ENCODE measurements at regions not wholly inside any gene's neighbourhood (a gene's known extent, or its start where the extent isn't known, plus 50 kb on each side); places are given as distances from the start of the nearest gene placed in this dataset.

DNA sequence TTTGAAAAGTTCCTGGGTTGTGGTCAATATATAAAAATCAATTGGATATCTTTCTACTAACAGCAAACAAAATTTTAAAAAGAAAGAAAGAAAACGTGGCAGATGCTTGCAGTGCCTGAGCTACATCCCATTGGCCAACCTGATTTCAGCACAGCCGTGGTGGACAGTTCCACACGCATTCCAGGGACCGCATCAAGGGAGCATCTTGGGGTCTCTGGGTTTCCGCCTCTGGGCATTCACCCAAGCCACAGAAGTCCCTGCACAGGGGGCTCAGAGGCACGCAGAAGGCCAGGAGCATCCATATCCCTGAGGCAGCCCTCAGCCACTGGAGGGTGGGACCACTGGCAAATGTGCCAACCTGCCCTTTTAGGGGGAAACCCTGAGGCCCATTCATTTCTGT, 254.5 kb upstream of the RNF32 start:
- Histone ChIP-seq H3K9me3 (no peaks in the 10 kb centered on the region), H3K27ac (no peak overlapping the region), H3K4me1 (no peaks in the 10 kb centered on the region), H3K4me3 (replicated peaks in 1 of 3) (no peak overlapping the region), H3K36me3 (no peaks in the 10 kb centered on the region), H3K27me3 (no peaks in the 10 kb centered on the region)
- 8 to 9% methylated on average over 6 of the region's 6 CpGs for WGBS, 2 donors
- no peak for DNase-seq
- intact Hi-C loops (cut with DNase I) = no loop called here
- TF ChIP-seq POLR2A (IDR thresholded peaks at IDR 0.05) = no peak
- TF ChIP-seq, protein P1, sequence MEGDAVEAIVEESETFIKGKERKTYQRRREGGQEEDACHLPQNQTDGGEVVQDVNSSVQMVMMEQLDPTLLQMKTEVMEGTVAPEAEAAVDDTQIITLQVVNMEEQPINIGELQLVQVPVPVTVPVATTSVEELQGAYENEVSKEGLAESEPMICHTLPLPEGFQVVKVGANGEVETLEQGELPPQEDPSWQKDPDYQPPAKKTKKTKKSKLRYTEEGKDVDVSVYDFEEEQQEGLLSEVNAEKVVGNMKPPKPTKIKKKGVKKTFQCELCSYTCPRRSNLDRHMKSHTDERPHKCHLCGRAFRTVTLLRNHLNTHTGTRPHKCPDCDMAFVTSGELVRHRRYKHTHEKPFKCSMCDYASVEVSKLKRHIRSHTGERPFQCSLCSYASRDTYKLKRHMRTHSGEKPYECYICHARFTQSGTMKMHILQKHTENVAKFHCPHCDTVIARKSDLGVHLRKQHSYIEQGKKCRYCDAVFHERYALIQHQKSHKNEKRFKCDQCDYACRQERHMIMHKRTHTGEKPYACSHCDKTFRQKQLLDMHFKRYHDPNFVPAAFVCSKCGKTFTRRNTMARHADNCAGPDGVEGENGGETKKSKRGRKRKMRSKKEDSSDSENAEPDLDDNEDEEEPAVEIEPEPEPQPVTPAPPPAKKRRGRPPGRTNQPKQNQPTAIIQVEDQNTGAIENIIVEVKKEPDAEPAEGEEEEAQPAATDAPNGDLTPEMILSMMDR (IDR thresholded peaks at IDR 0.05) = no peak

DNA sequence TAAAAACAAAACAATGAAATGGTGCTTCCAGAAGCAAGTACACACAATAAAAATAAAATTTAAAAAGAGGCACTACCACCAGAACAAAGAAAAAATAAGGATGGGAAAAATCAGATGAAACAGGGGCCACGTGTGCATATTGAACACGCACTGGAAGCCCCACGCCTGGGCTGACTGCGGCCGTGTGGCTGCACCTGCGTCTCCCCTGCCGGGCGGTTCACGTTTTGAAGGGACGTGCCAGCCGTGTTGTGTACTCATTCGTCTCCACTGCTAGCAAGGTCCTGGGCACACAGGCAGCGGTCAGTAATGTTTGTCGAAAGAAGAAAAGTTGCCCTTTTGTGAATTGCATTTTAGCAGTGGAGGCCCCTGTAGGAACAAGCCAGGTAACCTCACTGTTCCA, 255.9 kb upstream of the RNF32 start:
- Histone ChIP-seq H3K4me3 (replicated peaks in 1 of 3) (no peak overlapping the region), H3K36me3 (no peaks in the 10 kb centered on the region), H3K4me1 (no peaks in the 10 kb centered on the region), H3K27ac (no peak overlapping the region), H3K27me3 (no peaks in the 10 kb centered on the region), H3K9me3 (no peaks in the 10 kb centered on the region)
- intact Hi-C loops (cut with DNase I) = no loop called here
- WGBS, 2 donors = 91 to 93% methylated on average over 14 of the region's 14 CpGs
- TF ChIP-seq, protein P1 (IDR thresholded peaks at IDR 0.05) = no peak
- no peak for TF ChIP-seq POLR2A (IDR thresholded peaks at IDR 0.05)
- no peak for DNase-seq

DNA sequence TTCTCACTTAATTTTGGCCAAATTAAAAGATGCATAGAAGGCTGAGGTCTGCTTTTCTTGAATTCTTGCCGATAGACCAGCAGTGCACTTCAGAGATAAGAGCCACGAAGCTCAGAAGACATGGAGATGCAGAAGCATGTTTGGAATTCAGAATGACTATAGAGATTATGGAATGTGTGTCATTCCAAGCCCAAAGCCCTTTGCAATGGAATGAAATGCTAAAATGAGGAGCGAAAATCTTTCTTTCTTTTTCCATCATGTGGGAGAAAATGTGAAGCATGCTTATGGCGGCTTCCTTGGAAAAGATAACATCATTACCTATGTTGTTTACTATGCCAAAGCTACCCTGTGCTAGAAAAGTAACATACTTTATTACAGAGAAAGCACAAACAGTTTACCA, 257.0 kb upstream of the RNF32 start:
- Histone ChIP-seq H3K4me1 (no peaks in the 10 kb centered on the region), H3K27me3 (no peaks in the 10 kb centered on the region), H3K4me3 (replicated peaks in 1 of 3) (no peak overlapping the region), H3K36me3 (no peaks in the 10 kb centered on the region), H3K9me3 (no peaks in the 10 kb centered on the region), H3K27ac (no peak overlapping the region)
- no peak for DNase-seq
- no peak for TF ChIP-seq POLR2A (IDR thresholded peaks at IDR 0.05)
- TF ChIP-seq, protein P1 (IDR thresholded peaks at IDR 0.05) = no peak
- intact Hi-C loops (cut with DNase I) = no loop called here
- WGBS, 2 donors = 49 to 64% methylated on average over 4 of the region's 4 CpGs

DNA sequence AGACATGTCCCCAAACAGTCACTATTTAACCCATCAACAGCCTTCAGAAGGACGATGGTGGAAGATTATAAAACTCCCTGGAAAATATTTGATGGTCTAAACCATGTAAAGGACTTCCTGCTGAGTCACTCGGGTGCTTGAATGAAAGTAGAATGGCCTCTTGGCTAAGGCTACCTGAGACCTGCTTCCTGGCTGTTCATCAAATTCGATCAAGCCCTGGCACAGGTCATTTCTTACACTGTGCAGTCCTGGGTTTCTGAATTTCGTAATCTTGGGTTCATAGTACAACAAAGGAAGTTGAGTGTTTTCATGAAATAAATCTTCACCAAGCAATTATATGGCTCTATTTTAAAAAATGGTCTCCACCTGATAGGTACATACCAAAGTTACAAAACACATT, 260.3 kb upstream of the RNF32 start:
- no peak overlapping the region for H3K27ac ChIP-seq
- DNase-seq = peak; percentile 22 to 39
- intact Hi-C loops (cut with DNase I) = no loop called here

DNA sequence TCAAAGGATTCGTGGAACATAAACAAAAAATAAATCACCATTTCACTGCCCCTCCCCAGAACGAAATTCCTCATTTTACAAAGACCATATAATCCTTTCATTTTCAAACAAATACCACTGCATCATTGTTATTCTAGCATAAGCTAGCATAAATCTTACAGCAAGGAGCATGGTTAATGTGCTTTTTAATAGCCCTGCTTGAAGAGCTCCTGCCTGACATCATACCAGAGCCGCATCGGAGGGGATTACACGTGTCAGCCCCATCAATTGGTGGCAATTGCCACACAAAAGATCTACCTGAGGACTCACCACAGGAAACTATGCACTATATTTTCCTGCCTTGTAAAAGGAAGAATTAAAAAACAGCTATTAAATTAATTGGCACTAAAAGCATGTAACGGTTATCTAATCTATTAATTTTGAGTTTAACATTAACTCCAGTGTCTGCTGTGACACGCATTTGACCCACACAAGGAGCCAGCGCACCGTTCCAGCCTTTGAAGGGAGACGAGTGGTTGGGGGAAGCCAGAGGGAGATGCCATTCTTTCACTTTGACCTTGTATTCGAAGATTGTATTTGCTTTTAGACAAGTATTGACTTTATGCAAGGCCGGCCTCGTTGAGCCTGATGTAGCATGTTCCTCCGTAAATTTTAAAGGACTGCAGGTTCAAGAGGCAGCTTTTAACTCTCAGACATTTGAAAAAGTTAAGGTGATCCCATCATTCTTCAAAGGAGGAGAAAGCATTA, 261.1 kb upstream of the RNF32 start:
- intact Hi-C loops (cut with DNase I) = no loop called here
- 61 to 63% methylated on average over 14 of the region's 14 CpGs for WGBS, 2 donors

More for the DNA sequence above, 260.3 kb upstream of the RNF32 start:
- TF ChIP-seq POLR2A (IDR thresholded peaks at IDR 0.05) = no peak
- Histone ChIP-seq H3K4me3 (replicated peaks in 1 of 3) (no peak overlapping the region), H3K9me3 (no peaks in the 10 kb centered on the region), H3K4me1 (no peaks in the 10 kb centered on the region), H3K36me3 (no peaks in the 10 kb centered on the region), H3K27me3 (no peaks in the 10 kb centered on the region)
- 45 to 51% methylated on average over 4 of the region's 4 CpGs for WGBS, 2 donors

More for the DNA sequence above, 261.1 kb upstream of the RNF32 start:
- no peaks in the 10 kb centered on the region for H3K4me1 ChIP-seq
- no peak overlapping the region for H3K4me3 ChIP-seq (replicated peaks in 1 of 3)
- no peaks in the 10 kb centered on the region for H3K36me3 ChIP-seq
- no peaks in the 10 kb centered on the region for H3K27me3 ChIP-seq
- DNase-seq = no peak
- no peaks in the 10 kb centered on the region for H3K9me3 ChIP-seq
- no peak for TF ChIP-seq POLR2A (IDR thresholded peaks at IDR 0.05)
- TF ChIP-seq, protein P1 (IDR thresholded peaks at IDR 0.05) = no peak
- no peak overlapping the region for H3K27ac ChIP-seq

All from thyroid gland (tissue), 4 donors.